H1 (cell line): ENCODE measurements at regions not wholly inside any gene's neighbourhood (a gene's known extent, or its start where the extent isn't known, plus 50 kb on each side); places are given as distances from the start of the nearest gene placed in this dataset.

Source experiments
- CTCF ChIP-seq, 3 experiments: IDR thresholded peaks; 1 replicate in 2 of 3; 2 replicates in 1 of 3; pipeline versions ENCODE4 v1.5.1 to v1.6.1; 2011; ENCODE audit warnings: low read length in 3 of 3, mild to moderate bottlenecking in 3 of 3, inconsistent platforms in 2 of 3, low read depth in 1 of 3, moderate library complexity in 1 of 3; ENCODE audit not compliant: insufficient read depth in 1 of 3; ENCODE audit errors: control extremely low read depth in 1 of 3
- EZH2 ChIP-seq: fragments of 200-600 bp; sonication (generic); IDR thresholded peaks from 2 replicates; pipeline ENCODE4 v1.7.1; 2012; ENCODE audit warnings: low read depth, mild to moderate bottlenecking, moderate library complexity, low read length, inconsistent platforms; ENCODE audit not compliant: severe bottlenecking
- GABPA ChIP-seq: IDR thresholded peaks from 2 replicates; pipeline ENCODE4 v1.6.1; 2011; ENCODE audit warnings: mild to moderate bottlenecking, low read length, moderate library complexity, borderline replicate concordance; ENCODE audit not compliant: insufficient read depth
- KDM5A ChIP-seq: fragments of 200-600 bp; IDR thresholded peaks from 2 replicates; pipeline ENCODE4 v1.7.1; 2012; ENCODE audit warnings: mild to moderate bottlenecking, low read length, inconsistent platforms, mixed read lengths
- POLR2AphosphoS5 ChIP-seq: IDR thresholded peaks from 2 replicates; pipeline ENCODE4 v1.6.1; 2011; ENCODE audit warnings: low read depth, low read length
- RFX5 ChIP-seq: IDR thresholded peaks from 2 replicates; pipeline ENCODE4 v1.6.1; 2011; ENCODE audit warnings: low read depth, low read length, improper control_type of control experiment, borderline replicate concordance
- SP1 ChIP-seq: IDR thresholded peaks from 2 replicates; pipeline ENCODE4 v1.6.1; 2011; ENCODE audit warnings: low read depth, low read length

GRCh38 chr2:128748336-128748735, 429.7 kb upstream of the HS6ST1 start:
- TF ChIP-seq GABPA (no peak), SP1 (no peak), EZH2 (no peak), CTCF (IDR thresholded peaks at IDR 0.05; ENCODE audit: control extremely low read depth in 1 of 3, insufficient read depth in 1 of 3, low read depth in 1 of 3, low read length in 3 of 3) (no peak), POLR2AphosphoS5 (no peak), RFX5 (no peak), KDM5A (no peak)
